ENCODE measurements at regions not wholly inside any gene's neighbourhood (a gene's known extent, or its start where the extent isn't known, plus 50 kb on each side); places are given as distances from the start of the nearest gene placed in this dataset.

GRCh38 chr12:107551434-107551833, 134.2 kb upstream of the PWP1 start:
- no peak overlapping the region for H2BK120ac ChIP-seq (replicated peaks; ENCODE audit: low read depth, low read length)
- TF ChIP-seq ATF2 (IDR thresholded peaks at IDR 0.05; ENCODE audit: low read length) (no peak), SIX5 (IDR thresholded peaks at IDR 0.05; ENCODE audit: low read depth, low read length) (no peak), GABPA (IDR thresholded peaks at IDR 0.05; ENCODE audit: borderline replicate concordance, insufficient read depth, low read length) (no peak), RNF2 (IDR thresholded peaks at IDR 0.05; ENCODE audit: borderline replicate concordance, low read depth, low read length, missing control alignments, poor library complexity, severe bottlenecking) (no peak), POLR2AphosphoS5 (IDR thresholded peaks at IDR 0.05; ENCODE audit: low read depth, low read length) (no peak)
- DNase-seq (ENCODE audit: low read depth in 1 of 2, low spot score in 2 of 2) (no peak), FAIRE-seq (no peak)
- H4K91ac ChIP-seq (replicated peaks; ENCODE audit: insufficient read length, low read length), result no peak overlapping the region
- no peaks in the 10 kb centered on the region for H3K4me1 ChIP-seq (replicated peaks in 1 of 4; ENCODE audit: control insufficient read depth in 3 of 4, insufficient read depth in 4 of 4, low read length in 3 of 4)
- no peaks in the 10 kb centered on the region for H3K36me3 ChIP-seq (ENCODE audit: control insufficient read depth in 2 of 4, insufficient read depth in 4 of 4, low read length in 3 of 4)
- H3K14ac ChIP-seq (ENCODE audit: insufficient read length), result no peak overlapping the region
- H3K23me2 ChIP-seq (ENCODE audit: low read depth, low read length), result no peaks in the 10 kb centered on the region
- H4K8ac ChIP-seq (ENCODE audit: extremely low read depth, insufficient read depth, low read length), result no peak overlapping the region
- no peak overlapping the region for H4K5ac ChIP-seq (ENCODE audit: insufficient read length, low read depth, low read length)
- H2BK5ac ChIP-seq (ENCODE audit: low read depth, low read length), result no peak overlapping the region
- no peaks in the 10 kb centered on the region for H3K9me3 ChIP-seq (ENCODE audit: insufficient read depth in 2 of 2, low read depth in 1 of 2, low read length in 1 of 2)
- H3K79me2 ChIP-seq (ENCODE audit: control insufficient read depth in 1 of 2, insufficient read depth in 2 of 2, low read length in 2 of 2), result no peaks in the 10 kb centered on the region
- ChIA-PET POLR2A (ENCODE audit: partially characterized antibody) (no interaction called here), CTCF (ENCODE audit: partially characterized antibody) (no interaction called here)
- no peak overlapping the region for H2AFZ ChIP-seq (ENCODE audit: low read length)
- no peak overlapping the region for H3K27ac ChIP-seq (ENCODE audit: low read depth, low read length)
- no peaks in the 10 kb centered on the region for H3K79me1 ChIP-seq (ENCODE audit: low read depth, low read length)
- H2BK12ac ChIP-seq (ENCODE audit: low read depth, low read length), result no peak overlapping the region
- H3K4ac ChIP-seq (replicated peaks; ENCODE audit: insufficient read length, low read depth, low read length), result no peak overlapping the region
- H2AK5ac ChIP-seq (ENCODE audit: low read depth, low read length), result no peak overlapping the region
- H3K56ac ChIP-seq (replicated peaks; ENCODE audit: insufficient read length, low read depth, low read length), result no peak overlapping the region
- no peak overlapping the region for H3K23ac ChIP-seq (ENCODE audit: insufficient read length)
- H3K9ac ChIP-seq (replicated peaks in 1 of 4; ENCODE audit: extremely low read depth in 1 of 4, low read depth in 3 of 4, low read length in 3 of 4), result no peak overlapping the region
- H3K27me3 ChIP-seq (replicated peaks in 1 of 4; ENCODE audit: control insufficient read depth in 3 of 4, extremely low read depth in 1 of 4, insufficient read depth in 3 of 4, low read length in 3 of 4), result no peaks in the 10 kb centered on the region
- H3K4me2 ChIP-seq (ENCODE audit: insufficient read depth in 1 of 2, low read depth in 2 of 2, low read length in 2 of 2), result no peak overlapping the region
- H2BK20ac ChIP-seq (ENCODE audit: low read length), result no peak overlapping the region
- no peak overlapping the region for H2BK15ac ChIP-seq (ENCODE audit: low read length)
- H3K4me3 ChIP-seq (ENCODE audit: extremely low read depth in 1 of 4, insufficient read depth in 2 of 4, low read depth in 3 of 4, low read length in 4 of 4), result no peak overlapping the region
- H3K18ac ChIP-seq (ENCODE audit: extremely low read depth, low read length), result no peak overlapping the region
- no peaks in the 10 kb centered on the region for H4K20me1 ChIP-seq (replicated peaks in 1 of 2; ENCODE audit: control insufficient read depth in 1 of 2, insufficient read depth in 2 of 2, low read length in 2 of 2)

All from H1 (cell line).